OCI-LY3 (cell line): ENCODE measurements at regions not wholly inside any gene's neighbourhood (a gene's known extent, or its start where the extent isn't known, plus 50 kb on each side); places are given as distances from the start of the nearest gene placed in this dataset.
"Not testable (repeated sequence)": the region's sequence is repeated elsewhere in the genome, so short reads cannot be mapped to it uniquely, and the experiment has no call there.

ENCODE experiments used
- H2AFZ ChIP-seq: fragments of 200-600, 300-600 bp; shearing (Covaris generic); 2 replicates; pipeline ENCODE4 v1.6.0; 2014; ENCODE audit warnings: antibody characterized with exemption, low read depth, low read length
- H3K27ac ChIP-seq: fragments of 200-600, 300-600 bp; sonication (generic); 2 replicates; pipeline ENCODE4 v1.5.1; 2014; ENCODE audit warnings: mild to moderate bottlenecking, low read length, moderate library complexity, mixed read lengths
- H3K27me3 ChIP-seq: fragments of 200-600, 300-600 bp; sonication (generic); 2 replicates; pipeline ENCODE4 v1.6.1; 2014; ENCODE audit warnings: low read depth, low read length, mixed read lengths
- H3K36me3 ChIP-seq: fragments of 200-600, 300-600 bp; sonication (generic); replicated peaks from 2 replicates; pipeline ENCODE3; 2014; ENCODE audit warnings: low read depth, low read length, mixed read lengths
- H3K4me1 ChIP-seq: fragments of 300-600, 200-600 bp; sonication (generic); 2 replicates; pipeline ENCODE4 v1.6.1; 2014; ENCODE audit warnings: low read length, mixed read lengths
- H3K4me2 ChIP-seq: fragments of 200-600, 300-600 bp; sonication (generic); 2 replicates; pipeline ENCODE4 v1.6.1; 2014; ENCODE audit warnings: low read length, mixed read lengths
- H3K4me3 ChIP-seq: fragments of 300-600, 200-600 bp; sonication (generic); 2 replicates; pipeline ENCODE4 v1.5.1; 2014; ENCODE audit warnings: antibody characterized with exemption, mild to moderate bottlenecking, low read length, moderate library complexity
- H3K79me2 ChIP-seq: fragments of 300-600, 200-600 bp; shearing (Covaris generic); 2 replicates; pipeline ENCODE4 v1.6.1; 2014; ENCODE audit warnings: mild to moderate bottlenecking, low read length, mixed read lengths
- H3K9ac ChIP-seq: fragments of 300-600, 200-600 bp; shearing (Covaris generic); 2 replicates; pipeline ENCODE4 v1.6.0; 2014; ENCODE audit warnings: mild to moderate bottlenecking, low read length, moderate library complexity
- H3K9me3 ChIP-seq: fragments of 200-600, 300-600 bp; shearing (Covaris generic); 2 replicates; pipeline ENCODE4 v1.6.1; 2014; ENCODE audit warnings: low read length, mixed read lengths; ENCODE audit not compliant: insufficient read depth
- H4K20me1 ChIP-seq: fragments of 200-600, 300-600 bp; sonication (generic); 2 replicates; pipeline ENCODE4 v1.6.1; 2016; ENCODE audit warnings: low read length, mixed read lengths; ENCODE audit not compliant: insufficient read depth
- CTCF ChIP-seq: fragments of 200-600, 300-600 bp; sonication (generic); IDR thresholded peaks from 2 replicates; pipeline ENCODE4 v1.5.1; 2014; ENCODE audit warnings: antibody characterized with exemption, low read length, low read depth
- EZH2phosphoT487 ChIP-seq: fragments of 200-600 bp; shearing (Covaris generic); IDR thresholded peaks from 2 replicates; pipeline ENCODE4 v1.6.1; 2018; ENCODE audit warnings: antibody characterized with exemption, mixed run types, low read depth

- TF ChIP-seq EZH2phosphoT487, result no peak
- no peak for TF ChIP-seq CTCF
These were observed 874.9 kb downstream of the GRID1 start for GRCh38 chr10:85491652-85492051.

GRCh38 chr10:85492684-85493083 lies 873.9 kb downstream of the GRID1 start:
- Histone ChIP-seq H3K27ac (no peak overlapping the region), H3K4me1 (no peaks in the 10 kb centered on the region), H4K20me1 (no peaks in the 10 kb centered on the region), H3K27me3 (no peaks in the 10 kb centered on the region), H3K79me2 (no peaks in the 10 kb centered on the region), H3K9ac (no peak overlapping the region), H3K36me3 (no peaks in the 10 kb centered on the region), H2AFZ (no peak overlapping the region), H3K4me3 (no peak overlapping the region), H3K4me2 (no peak overlapping the region), H3K9me3 (no peaks in the 10 kb centered on the region)
- TF ChIP-seq EZH2phosphoT487 (no peak), CTCF (no peak)

More at GRCh38 chr10:85491652-85492051, 874.9 kb downstream of the GRID1 start:
- Histone ChIP-seq H4K20me1 (no peaks in the 10 kb centered on the region), H2AFZ (no peak overlapping the region), H3K4me2 (no peak overlapping the region), H3K36me3 (no peaks in the 10 kb centered on the region), H3K9ac (no peak overlapping the region), H3K4me3 (no peak overlapping the region), H3K27me3 (no peaks in the 10 kb centered on the region), H3K9me3 (no peaks in the 10 kb centered on the region), H3K79me2 (no peaks in the 10 kb centered on the region), H3K27ac (no peak overlapping the region), H3K4me1 (no peaks in the 10 kb centered on the region)

GRCh38 chr10:85493703-85494102 lies 872.9 kb downstream of the GRID1 start:
- H3K27ac ChIP-seq, result no peak overlapping the region
- H3K9me3 ChIP-seq, result no peaks in the 10 kb centered on the region
- H3K4me1 ChIP-seq, result no peaks in the 10 kb centered on the region
- no peak overlapping the region for H3K9ac ChIP-seq
- TF ChIP-seq CTCF (no peak), EZH2phosphoT487 (no peak)
- no peaks in the 10 kb centered on the region for H3K36me3 ChIP-seq
- H3K27me3 ChIP-seq, result no peaks in the 10 kb centered on the region
- no peaks in the 10 kb centered on the region for H4K20me1 ChIP-seq
- H3K4me3 ChIP-seq, result no peak overlapping the region
- no peaks in the 10 kb centered on the region for H3K79me2 ChIP-seq
- H2AFZ ChIP-seq, result no peak overlapping the region
- no peak overlapping the region for H3K4me2 ChIP-seq

GRCh38 chr10:85504641-85505040 lies 862.0 kb downstream of the GRID1 start:
- H3K27ac ChIP-seq, H4K20me1 ChIP-seq, H2AFZ ChIP-seq, H3K36me3 ChIP-seq, H3K9me3 ChIP-seq, H3K4me1 ChIP-seq, H3K79me2 ChIP-seq, H3K27me3 ChIP-seq, H3K4me3 ChIP-seq, H3K4me2 ChIP-seq, H3K9ac ChIP-seq: not testable (repeated sequence)

GRCh38 chr10:85508159-85508558 lies 858.4 kb downstream of the GRID1 start:
- no peaks in the 10 kb centered on the region for H3K9me3 ChIP-seq
- no peaks in the 10 kb centered on the region for H3K27me3 ChIP-seq
- H3K27ac ChIP-seq, result no peak overlapping the region
- H2AFZ ChIP-seq, result no peak overlapping the region
- no peaks in the 10 kb centered on the region for H3K4me1 ChIP-seq
- H3K4me3 ChIP-seq, result no peak overlapping the region
- no peak overlapping the region for H3K4me2 ChIP-seq
- H3K36me3 ChIP-seq, result no peaks in the 10 kb centered on the region
- TF ChIP-seq EZH2phosphoT487, result no peak
- no peak for TF ChIP-seq CTCF
- no peaks in the 10 kb centered on the region for H3K79me2 ChIP-seq
- H4K20me1 ChIP-seq, result no peaks in the 10 kb centered on the region
- no peak overlapping the region for H3K9ac ChIP-seq
